Sigmoid colon (tissue), 4 donors: ENCODE measurements at regions not wholly inside any gene's neighbourhood (a gene's known extent, or its start where the extent isn't known, plus 50 kb on each side); places are given as distances from the start of the nearest gene placed in this dataset.

Experiments
- CTCF ChIP-seq, 4 experiments: fragments of 450-650 bp in 3 of 4; fragments of 200-600 bp in 1 of 4; IDR thresholded peaks; one replicate each; pipeline ENCODE4 v1.5.1; 2016 to 2019; ENCODE audit warnings: antibody characterized with exemption in 4 of 4, mild to moderate bottlenecking in 3 of 4, moderate library complexity in 2 of 4
- EP300 ChIP-seq, 4 donors: sonication (generic); formaldehyde crosslinking; IDR thresholded peaks; one replicate each; pipeline ENCODE4 v1.6.1; 2017; ENCODE audit warnings: antibody characterized with exemption in 4 of 4
- POLR2A ChIP-seq, 2 donors: fragments of 450-650 bp; IDR thresholded peaks; one replicate each; pipeline ENCODE4 v1.6.1; 2016; ENCODE audit warnings: antibody characterized with exemption in 2 of 2, mild to moderate bottlenecking in 2 of 2, moderate library complexity in 2 of 2
- POLR2AphosphoS5 ChIP-seq, 4 donors: sonication (generic); formaldehyde crosslinking; IDR thresholded peaks; one replicate each; pipeline ENCODE4 v1.6.1; 2017; ENCODE audit warnings: antibody characterized with exemption in 4 of 4

- TF ChIP-seq CTCF (IDR thresholded peaks at IDR 0.05) (no peak), POLR2A (IDR thresholded peaks at IDR 0.05) (no peak), EP300 (IDR thresholded peaks at IDR 0.05) (no peak), POLR2AphosphoS5 (IDR thresholded peaks at IDR 0.05) (no peak)
Observed at GRCh38 chr13:109858319-109858718, 71.9 kb upstream of the IRS2 start.
